ENCODE measurements at regions not wholly inside any gene's neighbourhood (a gene's known extent, or its start where the extent isn't known, plus 50 kb on each side); places are given as distances from the start of the nearest gene placed in this dataset.

DNA sequence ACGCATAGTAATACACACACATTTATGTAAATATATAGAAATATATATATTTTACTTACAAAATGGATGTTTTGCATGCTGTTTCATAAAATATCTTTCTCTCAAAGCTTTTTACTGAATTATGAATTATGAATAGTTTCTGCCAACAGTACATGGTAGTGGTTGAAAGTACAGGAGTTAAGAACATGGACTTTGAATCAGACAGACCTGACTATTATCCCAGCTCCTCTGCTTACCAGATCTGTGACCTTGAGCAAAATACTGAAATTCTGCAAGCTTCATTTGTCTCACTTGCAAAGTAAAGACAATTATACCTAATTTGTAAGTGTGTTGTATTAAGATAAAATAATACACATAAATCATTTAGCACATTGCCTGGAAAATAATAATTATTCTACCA lies 459.5 kb downstream of the EPM2A start:
- TF ChIP-seq POLR2A (IDR thresholded peaks at IDR 0.05) (no peak), EP300 (IDR thresholded peaks at IDR 0.05) (no peak)
- TF ChIP-seq, protein P1, sequence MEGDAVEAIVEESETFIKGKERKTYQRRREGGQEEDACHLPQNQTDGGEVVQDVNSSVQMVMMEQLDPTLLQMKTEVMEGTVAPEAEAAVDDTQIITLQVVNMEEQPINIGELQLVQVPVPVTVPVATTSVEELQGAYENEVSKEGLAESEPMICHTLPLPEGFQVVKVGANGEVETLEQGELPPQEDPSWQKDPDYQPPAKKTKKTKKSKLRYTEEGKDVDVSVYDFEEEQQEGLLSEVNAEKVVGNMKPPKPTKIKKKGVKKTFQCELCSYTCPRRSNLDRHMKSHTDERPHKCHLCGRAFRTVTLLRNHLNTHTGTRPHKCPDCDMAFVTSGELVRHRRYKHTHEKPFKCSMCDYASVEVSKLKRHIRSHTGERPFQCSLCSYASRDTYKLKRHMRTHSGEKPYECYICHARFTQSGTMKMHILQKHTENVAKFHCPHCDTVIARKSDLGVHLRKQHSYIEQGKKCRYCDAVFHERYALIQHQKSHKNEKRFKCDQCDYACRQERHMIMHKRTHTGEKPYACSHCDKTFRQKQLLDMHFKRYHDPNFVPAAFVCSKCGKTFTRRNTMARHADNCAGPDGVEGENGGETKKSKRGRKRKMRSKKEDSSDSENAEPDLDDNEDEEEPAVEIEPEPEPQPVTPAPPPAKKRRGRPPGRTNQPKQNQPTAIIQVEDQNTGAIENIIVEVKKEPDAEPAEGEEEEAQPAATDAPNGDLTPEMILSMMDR (IDR thresholded peaks at IDR 0.05), result no peak

All from suprapubic skin (tissue), 3 donors.